ENCODE measurements at regions not wholly inside any gene's neighbourhood (a gene's known extent, or its start where the extent isn't known, plus 50 kb on each side); places are given as distances from the start of the nearest gene placed in this dataset.
"Not testable (repeated sequence)": the region's sequence is repeated elsewhere in the genome, so short reads cannot be mapped to it uniquely, and the experiment has no call there.

DNA sequence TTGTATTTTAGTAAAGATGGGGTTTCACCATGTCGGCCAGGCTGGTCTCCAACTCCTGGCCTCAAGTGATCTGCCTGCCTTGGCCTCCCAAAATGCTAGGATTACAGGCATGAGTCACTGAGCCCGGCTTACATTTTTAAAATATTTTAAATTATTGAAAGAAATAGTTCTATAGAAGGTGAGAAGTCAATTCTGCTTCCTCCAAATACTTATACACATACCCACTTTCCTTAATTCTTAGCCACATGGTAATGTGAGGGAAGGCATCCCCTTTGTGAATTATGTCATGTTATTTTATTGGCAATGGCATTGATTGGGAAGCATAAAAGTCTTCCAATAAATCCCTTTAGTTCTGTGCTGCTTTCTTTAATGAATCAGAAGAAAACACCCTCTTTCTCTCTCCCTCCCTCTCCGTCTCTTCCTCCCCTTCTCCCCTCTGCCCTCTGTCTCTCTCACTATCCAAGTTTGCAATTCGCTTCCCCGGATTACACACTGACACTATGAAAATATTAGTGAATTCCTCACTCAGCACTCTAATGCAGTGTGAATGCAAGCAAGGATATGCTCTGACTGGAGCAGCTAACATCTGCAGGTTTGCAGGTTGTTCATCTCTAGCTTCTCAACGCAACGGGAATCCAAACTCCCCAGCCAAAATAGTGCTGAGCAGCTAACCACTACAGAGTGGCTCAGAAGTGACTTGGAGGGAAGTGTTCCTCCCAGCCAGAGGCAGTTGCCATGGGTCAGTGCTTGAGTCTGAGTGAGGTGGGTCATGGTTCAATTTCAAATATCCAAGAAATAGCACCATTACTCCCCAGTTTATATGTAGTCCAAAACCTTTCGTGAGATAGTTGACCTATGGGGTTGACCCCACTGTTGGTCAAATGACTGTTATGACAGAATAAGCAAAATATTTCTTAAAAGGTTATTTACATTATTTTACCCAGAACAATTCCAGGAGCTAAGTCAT is 77.8 kb upstream of the CD55 start:
- no peak for DNase-seq

DNA sequence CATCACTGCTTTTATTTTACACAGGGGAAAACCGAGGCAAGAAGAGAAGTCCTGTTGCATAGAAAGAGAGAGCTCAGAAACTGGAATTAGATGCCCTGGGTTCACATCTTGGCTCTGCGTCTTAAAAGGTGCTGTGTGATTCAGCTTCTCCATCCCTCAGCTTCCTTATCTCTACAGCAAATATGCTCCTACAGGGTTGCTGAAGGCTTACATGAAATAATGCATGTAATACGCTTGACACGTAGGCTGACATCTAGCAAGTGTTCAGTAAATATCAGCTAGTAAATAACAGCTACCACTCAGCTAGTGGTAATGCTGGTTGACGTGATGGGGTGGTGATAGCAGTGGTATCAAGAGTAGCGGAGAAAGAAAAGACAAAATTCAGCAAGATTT is 77.1 kb upstream of the CD55 start:
- no peak for DNase-seq

DNA sequence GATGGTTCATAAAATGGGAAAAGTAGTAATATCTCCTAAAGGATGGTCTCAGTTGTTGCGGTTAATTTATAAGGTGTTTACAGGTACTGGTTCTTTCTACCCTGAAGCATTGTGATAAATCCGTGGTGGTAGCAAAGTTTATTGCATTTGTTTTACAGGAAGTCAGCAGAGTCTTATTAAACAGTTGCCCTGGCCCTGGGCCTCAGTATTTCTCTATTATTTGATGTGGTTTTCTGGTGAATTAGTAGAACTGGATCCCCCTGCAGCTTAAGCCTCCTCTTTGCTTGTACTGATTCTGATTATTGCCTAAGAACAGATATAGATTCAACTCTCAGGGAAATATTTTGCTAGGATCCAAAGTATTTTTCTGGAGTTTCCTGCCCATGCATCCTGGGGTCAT is 76.4 kb upstream of the CD55 start:
- no peak for DNase-seq

DNA sequence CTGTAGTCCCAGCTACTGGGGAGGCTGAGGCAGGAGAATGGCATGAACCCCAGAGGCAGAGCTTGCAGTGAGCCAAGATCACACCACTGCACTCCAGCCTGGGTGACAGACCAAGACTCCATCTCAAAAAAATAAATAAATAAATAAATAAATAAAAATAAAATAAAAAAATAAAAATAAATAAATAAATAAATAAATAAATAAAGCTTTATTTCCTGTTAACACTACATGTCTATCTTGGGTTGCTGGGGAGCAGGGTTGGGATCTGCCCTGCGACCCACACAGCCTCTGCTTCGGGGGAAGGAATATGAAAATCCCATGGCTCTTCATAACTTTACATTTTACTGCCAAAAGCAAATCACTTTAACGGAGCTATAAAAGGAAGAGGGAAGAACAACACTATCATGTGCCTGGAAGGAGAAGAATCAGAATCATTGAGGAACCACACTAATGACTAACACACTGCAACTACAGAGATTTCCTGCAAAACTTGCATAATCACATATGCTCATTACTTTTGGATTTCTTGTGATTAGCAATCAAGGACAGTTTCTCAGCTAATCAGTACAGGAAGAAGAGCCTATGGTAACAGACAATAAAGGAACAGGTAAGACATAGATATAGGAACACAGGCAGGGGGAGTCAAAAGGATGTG is 72.8 kb upstream of the CD55 start:
- DNase-seq: no peak

DNA sequence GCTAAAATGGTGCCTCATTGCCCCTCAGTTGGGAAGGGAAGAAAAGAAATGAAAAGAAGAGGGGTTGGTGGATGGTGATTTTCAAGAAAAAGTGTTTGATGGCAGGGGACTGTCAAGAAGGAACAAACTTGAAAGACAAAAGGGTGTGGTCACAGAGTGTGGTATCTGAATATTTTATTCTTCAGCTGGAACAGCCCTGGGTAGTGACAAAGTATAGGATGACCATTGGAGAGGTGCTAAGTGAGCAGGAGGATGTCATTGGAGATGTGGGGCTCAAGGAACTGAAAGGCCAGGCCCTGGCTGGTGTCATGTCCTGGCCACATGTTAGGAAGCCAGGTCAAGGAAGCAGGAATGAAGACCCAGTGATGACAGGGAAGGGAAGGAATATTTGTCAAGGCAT is 71.0 kb upstream of the CD55 start:
- DNase-seq: no peak

DNA sequence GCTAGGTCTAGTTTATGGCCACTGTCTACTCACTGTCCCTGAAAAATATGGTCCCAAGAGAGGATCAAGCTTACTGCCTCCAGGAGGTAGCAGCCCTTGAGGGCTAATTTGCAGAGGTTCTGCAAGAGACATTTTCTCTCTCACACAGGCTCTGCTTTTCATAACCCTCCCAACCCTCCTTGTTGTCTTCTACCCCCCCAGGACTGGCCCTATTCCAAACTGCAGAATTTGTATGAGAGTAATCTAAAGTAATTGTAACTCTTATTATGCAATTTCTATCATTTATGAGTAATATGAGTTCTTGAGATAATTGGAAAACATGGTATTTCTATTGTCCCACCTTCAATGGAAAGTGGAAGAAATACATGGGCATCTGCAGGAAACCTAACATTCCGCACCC is 70.4 kb upstream of the CD55 start:
- DNase-seq: no peak

DNA sequence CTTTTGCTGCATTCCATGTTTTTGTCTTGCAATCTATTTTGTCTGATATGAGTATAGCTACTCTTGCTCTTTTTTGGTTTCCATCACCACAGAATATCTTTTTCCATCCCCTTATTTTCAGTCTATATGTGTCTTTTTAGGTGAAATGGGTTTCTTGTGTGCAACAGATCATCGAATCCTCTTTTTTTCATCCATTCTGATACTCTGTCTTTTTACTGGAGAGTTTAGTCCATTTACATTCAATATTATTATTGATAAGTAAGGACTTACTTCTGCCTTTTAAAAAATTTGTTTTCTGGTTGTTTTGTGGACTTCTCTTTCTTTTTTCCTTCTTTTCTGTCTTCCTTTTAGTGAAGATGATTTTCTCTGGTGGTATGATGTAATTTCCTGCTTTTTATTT is 64.6 kb upstream of the CD55 start:
- DNase-seq: no peak

DNA sequence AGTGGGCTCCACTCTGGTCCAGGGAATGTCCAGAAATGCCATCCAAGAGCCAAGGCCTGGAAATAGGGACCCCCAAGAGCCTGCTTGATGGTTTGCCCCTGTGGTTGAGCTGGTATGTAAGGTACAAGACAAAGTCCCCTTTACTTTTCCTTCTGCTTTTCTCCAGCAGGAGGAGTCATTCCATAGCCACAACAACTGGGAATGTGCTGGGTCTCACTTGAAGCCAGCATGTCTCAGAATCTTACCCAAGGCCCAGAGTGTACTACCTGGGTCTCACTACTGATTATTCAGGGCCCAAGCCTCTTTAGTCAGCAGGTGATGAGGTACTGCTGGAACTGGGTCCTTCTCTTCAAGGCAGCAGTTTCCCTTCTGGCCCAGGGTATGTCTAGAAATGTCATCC is 62.1 kb upstream of the CD55 start:
- DNase-seq: peak in 1 of 2 experiments; percentile 1

DNA sequence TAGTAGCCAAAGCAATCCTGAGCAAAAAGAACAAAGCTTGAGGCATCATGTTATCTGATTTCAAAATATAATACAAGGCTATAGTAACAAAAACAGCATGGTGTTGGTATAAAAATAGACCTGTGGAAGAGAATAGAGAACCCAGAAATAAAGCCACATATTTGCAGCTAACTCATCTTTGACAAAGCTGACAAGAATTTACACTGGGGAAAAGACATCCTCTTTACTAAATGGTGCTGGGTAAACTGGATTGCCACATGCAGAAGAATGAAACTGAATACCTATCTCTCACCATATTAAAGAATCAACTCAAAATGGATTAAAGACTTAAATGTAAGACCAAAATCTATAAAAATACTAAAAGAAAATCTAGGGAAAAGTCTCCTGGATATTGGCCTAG is 59.5 kb upstream of the CD55 start:
- no peak for DNase-seq

DNA sequence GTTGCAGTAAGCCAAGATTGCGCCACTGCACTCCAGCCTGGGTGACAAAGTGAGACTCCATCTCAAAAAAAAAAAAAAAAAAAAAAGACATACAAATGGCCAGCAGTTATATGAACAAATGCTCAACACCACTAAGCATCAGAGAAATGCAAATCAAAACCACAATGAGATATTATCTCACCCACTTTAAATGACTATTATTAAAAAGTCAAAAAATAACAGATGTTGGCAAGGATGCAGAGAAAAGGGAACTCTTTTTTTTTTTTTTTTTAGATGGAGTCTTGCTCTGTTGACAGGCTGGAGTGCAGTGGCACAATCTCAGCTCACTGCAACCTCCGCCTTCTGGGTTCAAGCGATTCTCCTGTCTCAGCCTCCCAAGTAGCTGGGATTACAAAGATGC is 58.6 kb upstream of the CD55 start:
- not testable (repeated sequence) for DNase-seq

DNA sequence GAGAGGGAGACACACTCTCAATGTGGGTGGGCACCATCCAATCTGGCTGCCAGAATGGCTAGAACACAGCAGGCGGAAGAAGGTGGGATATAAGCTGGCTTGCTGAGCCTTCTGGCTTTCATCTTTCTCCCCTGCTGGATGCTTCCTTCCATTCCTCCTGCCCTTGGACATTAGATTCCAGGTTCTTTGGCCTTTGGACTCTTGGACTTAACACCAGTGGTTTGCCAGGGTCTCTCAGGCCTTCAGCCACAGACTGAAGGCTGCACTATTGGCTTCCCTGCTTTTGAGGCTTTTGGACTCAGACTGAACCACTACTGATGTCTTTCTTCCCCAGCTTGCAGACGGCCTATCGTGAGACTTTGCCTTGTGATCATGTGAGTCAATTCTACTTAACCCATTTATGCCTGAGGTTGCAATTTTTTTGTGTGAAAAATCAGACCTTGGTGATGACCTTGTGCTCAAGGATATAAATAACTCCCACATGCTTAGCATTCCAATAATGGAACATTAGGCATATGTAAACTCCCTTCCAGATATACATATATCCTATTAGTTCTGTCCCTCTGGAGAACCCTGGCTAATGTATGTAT is 56.7 kb upstream of the CD55 start:
- DNase-seq: no peak

DNA sequence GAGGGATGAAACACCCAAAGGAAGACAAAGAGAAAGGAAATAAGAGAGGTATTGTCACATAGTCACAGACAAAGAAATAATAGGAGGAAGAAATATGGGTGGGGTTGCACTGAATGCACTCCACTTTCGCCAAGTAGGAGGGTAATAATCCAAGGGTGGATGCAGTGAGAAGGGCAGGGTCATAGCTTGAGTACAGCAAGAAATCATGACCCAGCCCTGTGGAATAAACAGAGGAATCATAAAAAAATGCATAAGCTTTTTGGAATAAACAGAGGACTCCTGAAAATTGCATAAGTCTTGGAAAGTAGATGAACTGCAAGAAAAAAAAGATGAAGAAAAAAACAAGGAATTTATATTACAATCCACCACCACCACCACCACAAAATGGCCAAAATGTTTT is 53.1 kb upstream of the CD55 start:
- no peak for DNase-seq

DNA sequence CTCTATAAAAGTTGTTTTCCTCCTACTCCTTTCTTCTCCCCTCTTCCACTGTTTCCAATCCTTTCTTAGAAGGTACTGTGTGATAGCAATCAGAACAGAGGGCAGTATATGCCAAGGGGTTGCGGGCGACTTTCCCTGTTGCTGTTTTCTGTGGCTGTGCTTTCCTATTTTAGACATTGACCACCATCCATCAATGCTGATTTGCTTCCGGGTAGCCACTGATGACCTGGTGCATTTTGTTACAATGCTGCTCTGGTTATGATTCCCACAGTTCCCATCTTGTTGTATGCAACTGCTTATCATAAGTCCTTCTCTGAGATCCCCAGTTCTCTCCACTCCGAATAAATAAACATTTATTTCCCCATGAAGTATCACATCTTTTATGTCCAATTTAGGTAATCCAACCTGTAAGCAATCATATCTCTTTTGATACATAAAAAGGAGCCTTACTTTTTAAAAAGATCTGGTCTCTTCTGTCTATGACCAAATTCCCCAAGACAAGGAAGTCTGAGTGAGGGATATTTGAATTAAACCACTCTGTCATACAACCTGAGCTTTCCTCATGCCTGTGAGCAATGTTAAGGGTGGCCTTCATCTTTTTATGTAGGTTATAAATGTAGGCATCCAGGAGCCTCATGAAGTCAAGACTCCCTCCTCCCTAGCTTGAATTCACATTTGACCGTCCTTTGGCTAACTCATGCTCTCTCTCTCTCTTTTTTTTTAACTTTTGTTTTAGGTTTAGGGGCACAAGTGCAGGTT is 52.5 kb upstream of the CD55 start:
- no peak for DNase-seq
